Lung microvascular endothelial cell (primary cell): ENCODE measurements at regions not wholly inside any gene's neighbourhood (a gene's known extent, or its start where the extent isn't known, plus 50 kb on each side); places are given as distances from the start of the nearest gene placed in this dataset.
"Not testable (repeated sequence)": the region's sequence is repeated elsewhere in the genome, so short reads cannot be mapped to it uniquely, and the experiment has no call there.

Experiments used
- DNase-seq, 2 donors: peaks; one replicate each; pipeline versions ENCODE4 v3.0.0 to v3.0.0-alpha.2; 2010; ENCODE audit warnings: low read depth in 2 of 2

GRCh38 chr3:124043023-124043422 is 51.1 kb upstream of the ROPN1 start:
- no peak for DNase-seq

DNA sequence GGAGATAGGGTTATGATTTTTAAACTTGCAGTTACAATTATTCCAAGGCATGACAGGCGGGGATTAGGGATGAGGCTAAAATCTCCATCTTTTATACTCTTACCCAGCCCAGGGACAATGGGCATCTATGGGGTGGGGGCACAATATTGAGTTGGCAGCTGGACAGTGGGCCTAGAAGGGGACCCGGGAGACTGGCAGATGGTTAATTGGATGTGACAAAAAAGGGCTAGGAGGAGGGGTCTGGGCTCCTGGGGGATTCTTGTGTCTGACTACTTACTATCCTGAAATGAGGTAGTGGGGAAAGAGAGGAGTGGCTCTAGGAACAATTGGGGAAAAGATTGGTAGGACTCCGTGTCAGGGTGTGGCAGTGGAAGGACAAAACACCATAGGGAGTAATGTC is 53.0 kb upstream of the ROPN1 start:
- DNase-seq: no peak

- DNase-seq: no peak
Observed at GRCh38 chr3:124048967-124049798, 57.3 kb upstream of the ROPN1 start.

DNA sequence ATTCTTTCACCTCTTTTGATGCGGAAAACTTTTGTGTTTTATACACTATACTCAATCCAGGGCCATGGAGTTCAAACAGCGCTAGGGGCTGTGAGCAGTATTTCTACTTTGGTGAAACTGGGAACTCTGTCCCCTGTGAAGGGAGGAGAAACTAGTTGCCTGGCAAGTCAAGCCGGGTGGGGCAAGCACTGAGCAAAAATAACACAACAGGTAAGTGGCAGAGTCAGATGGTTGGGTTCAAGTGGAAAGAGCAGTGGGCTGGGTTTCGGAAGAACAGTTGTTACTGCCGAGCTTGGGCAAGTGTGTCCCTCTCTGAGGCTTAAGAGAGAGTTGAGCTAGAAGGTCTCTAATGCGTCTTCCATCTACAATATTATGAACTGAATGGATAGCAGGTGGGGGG is 59.7 kb upstream of the ROPN1 start:
- DNase-seq: no peak

GRCh38 chr3:124053871-124054270 is 61.9 kb upstream of the ROPN1 start:
- peak; percentile 35 to 70 for DNase-seq

GRCh38 chr3:124056846-124057245 is 64.9 kb upstream of the ROPN1 start:
- no peak for DNase-seq

- DNase-seq: peak in 1 of 2 donors; percentile 11
Observed at GRCh38 chr3:124057420-124057819, 65.5 kb upstream of the ROPN1 start.

DNA sequence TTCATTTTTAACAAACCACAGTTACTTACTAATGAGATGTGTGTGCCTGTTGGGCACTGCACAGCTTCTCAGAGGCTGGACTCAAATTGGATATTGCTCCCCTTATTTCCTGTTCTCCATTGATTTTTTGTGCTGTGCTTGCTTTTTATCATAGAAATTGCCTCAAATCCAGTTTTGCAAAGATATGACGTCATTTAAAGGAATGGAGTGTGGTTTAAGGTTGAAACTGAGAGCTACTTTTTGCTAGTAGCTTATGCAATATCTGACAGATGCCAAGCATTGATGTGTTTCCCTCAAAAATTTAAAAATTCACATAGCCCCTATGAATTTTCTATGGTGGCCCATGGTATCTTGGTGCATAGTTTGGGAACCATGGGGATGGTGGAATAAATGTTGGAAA is 67.7 kb upstream of the ROPN1 start:
- DNase-seq: no peak

DNA sequence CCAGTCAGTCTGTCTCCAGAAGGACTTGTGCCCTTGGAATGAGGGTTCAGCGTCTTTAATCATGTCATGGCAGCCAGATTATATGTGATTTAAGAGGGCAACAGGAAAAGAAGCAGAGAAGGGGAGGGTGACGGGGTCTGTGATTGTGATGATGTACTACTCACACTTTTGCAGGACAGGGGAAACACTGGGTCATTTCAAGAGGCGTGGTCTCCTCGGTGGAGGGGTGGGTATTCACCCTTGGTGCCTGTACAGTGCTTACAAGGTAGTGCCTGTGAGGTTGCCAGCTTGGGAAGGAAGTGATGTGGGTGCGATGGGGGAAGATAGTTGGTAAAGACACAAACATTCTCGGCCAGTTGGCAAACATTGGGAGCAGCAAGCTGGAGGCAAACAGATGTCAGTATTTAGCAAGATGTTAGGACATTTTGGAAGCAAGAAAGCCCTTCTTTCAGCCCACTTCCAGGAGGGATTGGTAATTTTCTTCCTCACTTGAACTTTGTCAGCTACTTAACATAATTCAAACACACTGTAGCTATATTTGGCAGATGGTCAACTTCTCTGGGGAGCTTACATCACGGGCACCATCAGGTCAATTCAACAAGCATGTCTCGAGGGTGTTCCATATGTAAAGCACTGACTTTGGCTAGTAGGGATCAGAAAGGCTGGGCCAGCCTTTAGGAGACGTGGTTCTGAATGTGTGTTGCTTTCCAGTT is 71.4 kb upstream of the ROPN1 start:
- peak; percentile 28 to 42 for DNase-seq

DNA sequence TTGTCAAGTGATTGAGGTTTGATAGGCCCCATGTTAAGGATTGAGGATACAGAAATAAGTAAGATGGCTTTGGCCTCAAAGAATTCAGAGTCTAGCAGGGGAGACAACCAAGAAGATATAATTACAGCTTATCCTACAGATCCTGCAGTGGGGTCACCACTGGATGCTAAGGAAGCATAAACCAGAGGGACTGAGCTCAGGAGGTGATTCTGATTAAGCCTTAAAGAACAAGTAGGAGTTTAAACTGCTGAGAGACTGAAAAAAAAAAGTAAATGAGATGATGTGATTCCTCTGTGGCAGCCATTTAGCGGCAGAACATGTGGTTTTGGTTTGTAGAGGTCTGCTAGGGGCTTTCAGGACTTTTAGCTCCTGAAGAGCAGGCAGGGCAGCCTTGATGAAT is 72.1 kb upstream of the ROPN1 start:
- DNase-seq: no peak

GRCh38 chr3:124066543-124066942 is 74.6 kb upstream of the ROPN1 start:
- not testable (repeated sequence) for DNase-seq

DNA sequence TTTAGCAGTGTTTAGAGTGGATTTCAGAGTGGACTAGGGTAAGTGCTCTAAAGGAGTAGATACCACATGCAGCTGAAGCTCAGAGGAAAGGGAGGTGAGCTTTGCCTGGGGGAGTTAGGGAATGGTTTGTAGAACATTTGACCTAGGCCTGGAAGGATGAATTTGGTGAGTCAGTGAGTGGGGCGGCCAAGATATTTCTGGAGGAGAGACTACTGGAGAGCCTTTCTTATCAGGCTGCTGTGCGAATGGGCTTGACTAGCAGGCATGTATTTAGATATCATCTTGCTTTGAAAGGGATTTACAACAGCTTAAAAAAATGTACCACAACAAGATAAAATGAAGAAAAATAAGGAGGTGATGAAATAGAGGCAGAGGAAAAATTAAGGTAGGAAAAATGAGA is 77.8 kb upstream of the ROPN1 start:
- DNase-seq: not testable (repeated sequence)

DNA sequence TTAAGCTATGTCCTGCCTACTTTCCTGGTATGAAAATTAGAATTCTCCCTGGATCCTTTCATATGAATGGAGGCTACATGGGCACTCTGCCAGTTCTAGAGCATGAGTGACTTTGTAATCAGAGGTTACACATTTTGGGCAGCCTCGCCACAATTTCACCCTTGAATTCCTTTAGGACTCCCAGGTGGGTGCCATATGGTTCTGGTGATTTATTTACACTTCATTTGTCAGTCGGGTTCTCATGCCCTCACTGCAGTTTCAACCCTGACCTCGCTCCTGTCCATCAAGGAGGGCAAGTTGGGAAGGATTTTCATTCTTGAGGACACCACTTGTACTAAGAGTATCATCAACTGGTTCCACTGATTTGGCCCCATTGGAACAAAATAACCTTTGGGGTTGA is 83.2 kb upstream of the ROPN1 start:
- DNase-seq: not testable (repeated sequence)

- DNase-seq: no peak
Observed at GRCh38 chr3:124075753-124076152, 83.8 kb upstream of the ROPN1 start.

GRCh38 chr3:124076235-124076634 is 84.3 kb upstream of the ROPN1 start:
- DNase-seq: no peak

DNA sequence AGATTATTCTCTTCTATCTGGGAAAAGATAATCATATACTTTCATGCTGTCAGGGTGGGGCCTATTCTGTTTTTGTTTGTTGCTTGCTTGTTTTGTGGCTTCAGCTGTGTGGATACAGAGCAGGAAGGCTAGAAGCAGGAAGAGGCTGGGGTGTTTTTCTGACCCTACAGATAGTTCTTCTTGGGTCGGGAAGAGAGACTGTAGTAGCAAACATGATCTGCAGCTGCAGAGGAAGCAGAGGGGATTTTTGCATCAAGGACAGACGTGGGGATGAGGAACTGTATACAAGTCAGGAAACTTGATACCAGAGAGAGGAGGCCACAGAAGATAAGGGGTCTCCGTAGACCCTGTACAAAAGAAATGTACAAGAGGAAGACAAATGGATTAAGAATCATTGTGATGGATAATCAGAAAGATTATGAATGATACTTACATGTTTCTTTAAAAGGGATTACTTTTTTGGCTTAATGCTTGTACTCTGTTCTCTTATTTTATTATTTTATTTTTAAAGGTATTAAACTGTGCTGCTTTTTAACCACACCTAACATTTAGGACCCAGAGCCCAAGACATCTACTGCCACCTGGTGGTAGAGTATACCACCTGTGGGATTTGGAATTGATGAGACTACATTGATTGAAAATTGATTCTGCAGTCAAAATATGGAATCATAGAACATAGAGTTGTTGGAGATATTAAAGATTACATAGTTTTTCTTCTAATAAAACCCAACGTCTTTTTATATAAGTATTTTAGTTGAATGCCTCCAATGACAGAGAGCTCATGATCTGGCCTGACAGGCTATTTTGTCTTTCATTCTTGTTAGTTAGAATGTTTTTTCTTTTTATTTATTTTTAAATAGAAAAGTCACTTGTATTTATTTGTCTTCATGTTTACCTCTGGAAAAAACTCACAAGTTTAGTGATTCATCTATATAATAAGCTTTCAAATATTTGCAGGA is 87.3 kb upstream of the ROPN1 start:
- peak; percentile 47 to 61 for DNase-seq

DNA sequence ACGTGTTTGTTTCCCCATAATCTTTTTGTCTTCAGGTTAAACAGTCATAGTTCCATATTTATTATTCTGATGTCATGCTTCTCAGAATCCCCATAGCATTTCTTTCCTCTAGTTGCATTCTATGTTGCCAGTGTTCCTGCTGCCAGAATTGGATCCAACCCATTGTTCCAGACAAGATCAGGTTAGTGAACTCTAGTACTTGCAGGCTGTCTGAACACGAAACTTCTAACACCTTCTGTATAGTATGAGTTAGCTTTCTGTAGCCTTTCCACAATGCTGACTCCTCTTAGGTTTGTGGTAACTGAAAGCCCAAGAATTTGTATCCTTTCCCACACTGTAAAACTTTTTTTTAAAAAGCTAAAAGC is 88.0 kb upstream of the ROPN1 start:
- DNase-seq: peak in 1 of 2 donors; percentile 26

- DNase-seq: no peak
Observed at GRCh38 chr3:124082343-124082742, 90.4 kb upstream of the ROPN1 start.

GRCh38 chr3:124084022-124084881 is 92.3 kb upstream of the ROPN1 start:
- no peak for DNase-seq

DNA sequence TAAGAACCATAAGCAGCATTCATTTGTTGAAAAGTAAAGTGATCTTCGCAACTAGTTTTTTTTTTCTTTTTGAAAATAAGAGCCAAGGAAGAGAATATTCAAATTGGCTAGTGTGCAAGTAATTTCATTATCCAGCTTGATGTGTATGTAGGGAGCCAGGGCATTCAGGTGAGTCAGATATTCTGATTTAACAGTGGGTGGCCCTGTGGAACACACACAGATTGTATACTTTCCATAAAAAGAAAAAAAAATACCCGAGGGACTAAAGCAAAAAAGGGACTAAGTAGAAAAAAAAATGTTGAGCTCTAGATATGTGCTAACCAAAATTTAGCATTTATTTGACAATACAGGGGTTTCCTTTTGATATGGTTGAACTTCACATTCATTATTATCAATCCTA is 96.9 kb upstream of the ROPN1 start:
- no peak for DNase-seq

DNA sequence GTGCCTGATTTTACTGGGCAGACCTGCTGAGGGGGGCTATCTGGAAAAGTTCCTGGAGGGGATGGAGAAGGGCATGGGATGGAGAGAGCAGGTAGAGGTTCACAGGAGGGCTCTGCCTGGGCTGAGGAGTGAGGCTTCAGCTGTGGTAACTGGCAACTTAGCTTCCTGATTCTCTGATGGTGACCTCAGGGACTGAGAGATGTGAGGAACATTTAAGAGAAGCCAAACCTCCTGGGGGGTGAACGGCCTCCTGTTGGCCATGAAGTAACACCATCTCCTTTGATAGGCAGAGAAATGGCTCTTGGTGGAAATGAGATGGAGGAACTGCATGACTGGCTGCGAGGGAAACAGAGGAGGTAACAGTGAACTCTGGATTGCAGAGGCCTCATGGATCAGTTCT is 97.3 kb upstream of the ROPN1 start:
- no peak for DNase-seq
